Uterus (tissue), 3 donors: ENCODE measurements at regions not wholly inside any gene's neighbourhood (a gene's known extent, or its start where the extent isn't known, plus 50 kb on each side); places are given as distances from the start of the nearest gene placed in this dataset.

ENCODE experiments used
- DNase-seq, 2 donors: peaks; one replicate each; pipeline ENCODE4 v3.0.0-alpha.2; 2019 to 2020
- H3K27ac ChIP-seq, 2 donors: fragments of 200-600 bp; sonication (generic); 1 replicate in 1 of 2; 2 replicates in 1 of 2; pipeline ENCODE4 v1.5.1; 2016 to 2018
- H3K27me3 ChIP-seq, 2 donors: fragments of 200-600 bp; sonication (generic); one replicate each; pipeline ENCODE4 v1.5.1; 2018 to 2019; ENCODE audit warnings: control low read depth in 1 of 2
- H3K36me3 ChIP-seq, 2 donors: fragments of 200-600 bp; sonication (generic); one replicate each; pipeline ENCODE4 v1.5.1; 2019; ENCODE audit warnings: control low read depth in 1 of 2
- H3K4me1 ChIP-seq, 2 donors: fragments of 200-600 bp; sonication (generic); one replicate each; pipeline ENCODE4 v1.5.1; 2018 to 2019; ENCODE audit warnings: control low read depth in 1 of 2
- H3K4me3 ChIP-seq, 2 donors: fragments of 200-600 bp; sonication (generic); 1 replicate in 1 of 2; 2 replicates in 1 of 2; pipeline ENCODE4 v1.5.1; 2018 to 2019; ENCODE audit warnings: mild to moderate bottlenecking in 1 of 2
- H3K9me3 ChIP-seq, 2 donors: fragments of 200-600 bp; sonication (generic); one replicate each; pipeline ENCODE4 v1.5.1; 2019; ENCODE audit warnings: control low read depth in 1 of 2
- POLR2A ChIP-seq, 2 donors: fragments of 450-650 bp; IDR thresholded peaks; one replicate each; pipeline ENCODE4 v1.6.1; 2016; ENCODE audit warnings: antibody characterized with exemption in 2 of 2, mild to moderate bottlenecking in 1 of 2, moderate library complexity in 1 of 2
- intact Hi-C: fragments of 100-400 bp; cut with DNase I; formaldehyde crosslinking; loops from one replicate; pipeline ENCODE4 v1.15.1; 2023; ENCODE audit warnings: low total_unique reads
- TF ChIP-seq, protein P1 (sequence below), 4 experiments: fragments of 200-600 bp in 2 of 4; fragments of 450-650 bp in 2 of 4; sonication (generic) in 2 of 4; IDR thresholded peaks; one replicate each; pipeline ENCODE4 v1.5.1; 2016 to 2019; ENCODE audit warnings: antibody characterized with exemption in 4 of 4, mild to moderate bottlenecking in 2 of 4, moderate library complexity in 1 of 4
- donor health status: DM: yes; HTN: yes; CAD: no.

DNA sequence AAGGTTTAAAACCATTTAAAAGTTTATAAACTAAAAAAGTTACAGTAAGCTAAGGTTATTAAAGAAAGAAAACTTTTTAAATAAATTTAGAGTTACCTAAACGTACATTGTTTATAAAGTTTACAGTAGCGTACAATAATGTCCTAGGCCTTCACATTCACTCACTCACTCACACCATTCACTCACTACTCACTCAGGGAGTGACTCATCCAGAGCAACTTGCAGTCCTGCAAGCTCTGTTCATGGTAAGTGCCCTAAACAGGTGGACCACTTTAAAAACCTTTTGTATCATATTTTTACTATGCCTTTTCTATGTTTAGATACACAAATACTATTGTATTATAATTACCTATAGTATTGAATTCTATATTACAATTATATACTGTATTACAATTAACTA lies 190.8 kb upstream of the RASA1 start:
- no peaks in the 10 kb centered on the region for H3K36me3 ChIP-seq
- H3K4me3 ChIP-seq: no peak overlapping the region
- TF ChIP-seq, protein P1, sequence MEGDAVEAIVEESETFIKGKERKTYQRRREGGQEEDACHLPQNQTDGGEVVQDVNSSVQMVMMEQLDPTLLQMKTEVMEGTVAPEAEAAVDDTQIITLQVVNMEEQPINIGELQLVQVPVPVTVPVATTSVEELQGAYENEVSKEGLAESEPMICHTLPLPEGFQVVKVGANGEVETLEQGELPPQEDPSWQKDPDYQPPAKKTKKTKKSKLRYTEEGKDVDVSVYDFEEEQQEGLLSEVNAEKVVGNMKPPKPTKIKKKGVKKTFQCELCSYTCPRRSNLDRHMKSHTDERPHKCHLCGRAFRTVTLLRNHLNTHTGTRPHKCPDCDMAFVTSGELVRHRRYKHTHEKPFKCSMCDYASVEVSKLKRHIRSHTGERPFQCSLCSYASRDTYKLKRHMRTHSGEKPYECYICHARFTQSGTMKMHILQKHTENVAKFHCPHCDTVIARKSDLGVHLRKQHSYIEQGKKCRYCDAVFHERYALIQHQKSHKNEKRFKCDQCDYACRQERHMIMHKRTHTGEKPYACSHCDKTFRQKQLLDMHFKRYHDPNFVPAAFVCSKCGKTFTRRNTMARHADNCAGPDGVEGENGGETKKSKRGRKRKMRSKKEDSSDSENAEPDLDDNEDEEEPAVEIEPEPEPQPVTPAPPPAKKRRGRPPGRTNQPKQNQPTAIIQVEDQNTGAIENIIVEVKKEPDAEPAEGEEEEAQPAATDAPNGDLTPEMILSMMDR (IDR thresholded peaks at IDR 0.05): no peak
- TF ChIP-seq POLR2A (IDR thresholded peaks at IDR 0.05): no peak
- intact Hi-C loops: no loop called here
- H3K4me1 ChIP-seq: no peaks in the 10 kb centered on the region
- H3K9me3 ChIP-seq: no peaks in the 10 kb centered on the region
- no peak for DNase-seq
- no peaks in the 10 kb centered on the region for H3K27me3 ChIP-seq
- no peak overlapping the region for H3K27ac ChIP-seq

DNA sequence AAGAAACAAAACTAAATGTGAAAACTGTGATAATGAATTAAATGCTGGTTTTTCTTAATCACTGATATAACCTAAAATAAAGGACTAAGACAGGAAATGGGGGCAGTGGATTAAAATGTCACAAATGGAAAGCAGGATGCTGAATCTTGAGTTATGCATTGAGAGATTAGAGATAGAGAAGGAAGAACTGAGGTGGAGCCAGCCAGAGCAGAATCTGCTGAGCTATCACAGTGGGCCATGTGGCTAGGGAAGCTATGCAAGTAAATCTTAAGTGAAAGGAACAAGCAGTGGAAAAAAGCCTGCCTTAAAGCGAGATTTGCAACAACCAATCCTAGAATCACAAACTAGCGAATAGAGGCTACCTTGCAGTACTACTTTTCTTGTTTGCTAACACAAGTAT lies 188.5 kb upstream of the RASA1 start:
- H3K4me1 ChIP-seq: no peaks in the 10 kb centered on the region
- no peaks in the 10 kb centered on the region for H3K9me3 ChIP-seq
- no peak overlapping the region for H3K27ac ChIP-seq
- no peak for DNase-seq
- intact Hi-C loops: no loop called here
- no peak overlapping the region for H3K4me3 ChIP-seq
- TF ChIP-seq, protein P1 (IDR thresholded peaks at IDR 0.05): no peak
- TF ChIP-seq POLR2A (IDR thresholded peaks at IDR 0.05): no peak
- no peaks in the 10 kb centered on the region for H3K27me3 ChIP-seq
- H3K36me3 ChIP-seq: no peaks in the 10 kb centered on the region

DNA sequence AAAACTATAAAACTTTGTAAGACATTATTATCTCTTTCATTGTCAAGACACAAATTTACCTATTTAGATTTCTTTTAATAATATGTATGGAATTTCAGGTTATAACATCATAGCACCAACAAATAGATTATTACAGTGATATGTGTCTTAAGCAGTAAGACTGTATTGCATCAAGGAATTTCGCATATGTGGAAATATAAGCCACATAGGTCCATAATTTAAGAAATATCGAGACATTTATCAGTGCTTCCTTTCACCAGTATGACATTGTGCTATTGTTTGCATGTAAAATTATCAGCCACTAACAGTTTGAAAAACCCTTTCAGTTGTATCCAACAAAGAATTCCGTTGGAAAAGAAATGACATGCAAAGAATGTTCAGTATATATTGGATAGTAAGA lies 186.7 kb upstream of the RASA1 start:
- TF ChIP-seq, protein P1 (IDR thresholded peaks at IDR 0.05): no peak
- no peak for TF ChIP-seq POLR2A (IDR thresholded peaks at IDR 0.05)
- no peak overlapping the region for H3K27ac ChIP-seq
- intact Hi-C loops: no loop called here

DNA sequence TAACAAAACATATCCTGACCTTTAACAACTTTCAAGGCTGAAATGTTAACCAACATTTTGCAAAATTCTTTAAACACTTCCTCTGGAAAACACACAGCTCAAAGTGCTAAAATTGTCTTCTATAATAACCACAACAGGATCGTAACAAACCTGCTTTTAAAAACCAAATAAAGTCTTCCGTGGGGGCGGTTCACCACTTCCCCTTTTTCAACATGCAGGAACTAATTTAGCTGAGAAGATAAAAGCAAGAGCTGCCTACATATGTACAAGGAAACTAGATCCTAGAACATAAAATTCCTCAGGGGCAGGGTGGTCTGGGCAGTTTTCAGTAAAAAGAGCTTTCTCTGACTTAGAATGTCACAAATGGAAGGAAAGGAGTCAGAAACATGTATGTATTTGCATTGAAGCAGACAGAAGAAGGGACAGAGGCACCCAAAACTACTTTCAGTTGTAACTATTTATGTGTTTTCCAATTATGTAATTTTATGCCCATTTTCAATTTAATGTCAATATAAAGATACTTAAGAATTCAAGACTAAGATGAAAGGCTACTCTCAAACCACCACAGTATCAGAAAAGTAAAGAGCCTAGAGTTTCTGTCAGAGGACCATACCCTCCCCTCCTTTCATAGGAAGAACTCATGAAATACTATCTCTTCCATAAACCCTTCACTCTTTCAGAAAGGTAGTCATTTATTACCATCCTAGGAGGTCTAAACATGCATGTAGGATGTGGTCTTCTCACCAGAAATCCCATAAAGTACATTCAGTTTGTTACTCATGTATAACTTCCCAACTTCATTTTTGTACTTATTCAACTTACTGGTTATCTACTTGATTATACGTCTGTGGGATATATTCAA lies 185.9 kb upstream of the RASA1 start:
- TF ChIP-seq, protein P1 (IDR thresholded peaks at IDR 0.05): no peak
- no peak for TF ChIP-seq POLR2A (IDR thresholded peaks at IDR 0.05)
- intact Hi-C loops: no loop called here
- Histone ChIP-seq H3K27me3 (no peaks in the 10 kb centered on the region), H3K9me3 (no peaks in the 10 kb centered on the region), H3K4me3 (no peak overlapping the region), H3K27ac (no peak overlapping the region), H3K4me1 (no peaks in the 10 kb centered on the region), H3K36me3 (no peaks in the 10 kb centered on the region)
- DNase-seq: no peak

More for the DNA sequence above, 186.7 kb upstream of the RASA1 start:
- Histone ChIP-seq H3K4me1 (no peaks in the 10 kb centered on the region), H3K36me3 (no peaks in the 10 kb centered on the region), H3K27me3 (no peaks in the 10 kb centered on the region), H3K9me3 (no peaks in the 10 kb centered on the region), H3K4me3 (no peak overlapping the region)
- no peak for DNase-seq

DNA sequence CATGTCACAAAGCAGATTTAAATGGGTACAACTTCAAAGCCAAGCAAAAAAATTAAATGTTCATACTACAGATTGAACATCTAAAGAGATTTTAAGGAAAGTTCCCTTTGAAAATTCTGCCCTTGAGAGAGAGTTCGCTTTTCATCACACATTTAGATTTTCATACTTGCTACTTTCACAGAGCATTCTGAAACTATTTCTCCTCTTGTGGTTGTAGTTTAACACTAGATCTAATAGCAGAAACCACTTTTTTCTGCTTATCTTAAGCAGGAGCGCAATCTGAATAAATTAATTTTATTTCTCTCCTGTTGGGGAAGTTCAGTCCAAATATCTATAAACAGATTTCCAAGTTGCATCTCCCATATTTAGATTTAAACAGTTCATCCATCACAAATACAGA lies 173.3 kb upstream of the RASA1 start:
- Histone ChIP-seq H3K4me3 (no peak overlapping the region), H3K27ac (no peak overlapping the region), H3K4me1 (no peaks in the 10 kb centered on the region), H3K27me3 (no peaks in the 10 kb centered on the region), H3K36me3 (no peaks in the 10 kb centered on the region), H3K9me3 (no peaks in the 10 kb centered on the region)
- TF ChIP-seq, protein P1 (IDR thresholded peaks at IDR 0.05): no peak
- TF ChIP-seq POLR2A (IDR thresholded peaks at IDR 0.05): no peak
- intact Hi-C loops: no loop called here
- DNase-seq: no peak
